HepG2 (cell line): ENCODE measurements at regions not wholly inside any gene's neighbourhood (a gene's known extent, or its start where the extent isn't known, plus 50 kb on each side); places are given as distances from the start of the nearest gene placed in this dataset.

Experiments used
- ATAC-seq: fragments of 200-7000 bp; cut with Tn5 transposase; 3 replicates; pipeline ENCODE4 v1.9.1; 2020; ENCODE audit warnings: mild to moderate bottlenecking, moderate library complexity
- BruUV-seq: library from RNA; stranded (reverse); fragments of 400-500 nt; replicated peaks from 2 replicates; lab custom pipeline; 2021; lab: Mats Ljungman, UMichigan
- CTCF ChIA-PET: fragments of 300-600 bp; formaldehyde crosslinking; extraction: SDS; loops from one replicate; lab custom pipeline; 2021; ENCODE audit warnings: low total read pairs, inconsistent platforms, low intra/inter-chr PET ratio; lab: Yijun Ruan, JAX
- POLR2A ChIA-PET: fragments of 350-600 bp; sonication (Branson Sonifier 250); formaldehyde crosslinking; loops from one replicate; lab custom pipeline; 2020; ENCODE audit warnings: antibody characterized with exemption, inconsistent platforms; lab: Yijun Ruan, JAX
- DNase-seq: peaks from one replicate; pipeline ENCODE4 v3.0.0-alpha.2; 2015; ENCODE audit warnings: low spot score
- FAIRE-seq: peaks from 3 replicates; lab custom pipeline; 2011; peaks lifted over from hg19 to GRCh38; lab: Jason Lieb, UNC
- H2AFZ ChIP-seq: one replicate; pipeline ENCODE4 v1.6.1; 2011; ENCODE audit warnings: low read length, inconsistent platforms
- H3K27ac ChIP-seq: fragments of 300-600 bp; 3 replicates; pipeline ENCODE4 v1.8.0; 2011; ENCODE audit warnings: mixed run types, mild to moderate bottlenecking, mixed read lengths, low read length, inconsistent platforms; ENCODE audit not compliant: insufficient read depth; ENCODE audit errors: extremely low read length
- H3K27me3 ChIP-seq, 2 experiments: fragments of 200-600 bp in 1 of 2; 2 replicates in 1 of 2; 3 replicates in 1 of 2; pipeline versions ENCODE4 v1.6.0 to v1.8.0; 2011; ENCODE audit warnings: low read length in 2 of 2, mild to moderate bottlenecking in 2 of 2, moderate library complexity in 2 of 2, inconsistent platforms in 1 of 2; ENCODE audit not compliant: insufficient read depth in 2 of 2, control insufficient read depth in 1 of 2
- H3K36me3 ChIP-seq, 2 experiments: fragments of 200-600 bp in 1 of 2; replicated peaks in 1 of 2; 2 replicates in 1 of 2; 3 replicates in 1 of 2; pipeline versions ENCODE4 v1.5.1 to v1.8.0; 2011; ENCODE audit warnings: low read length in 2 of 2, inconsistent platforms in 1 of 2; ENCODE audit not compliant: insufficient read depth in 2 of 2, control insufficient read depth in 1 of 2
- H3K4me1 ChIP-seq: 2 replicates; pipeline ENCODE4 v1.5.1; 2012; ENCODE audit warnings: low read length, inconsistent platforms; ENCODE audit not compliant: insufficient read depth
- H3K4me2 ChIP-seq: 2 replicates; pipeline ENCODE4 v1.6.0; 2011; ENCODE audit warnings: low read depth, low read length, inconsistent platforms
- H3K4me3 ChIP-seq, 3 experiments: fragments of 200-600 bp in 1 of 3; sonication (generic), shearing (Covaris generic) in 1 of 3; replicated peaks in 1 of 3; 2 replicates each; pipeline ENCODE4 v1.5.1; 2011 to 2016; ENCODE audit warnings: low read length in 3 of 3, inconsistent platforms in 2 of 3, low read depth in 2 of 3, mild to moderate bottlenecking in 2 of 3, control low read depth in 1 of 3, mixed read lengths in 1 of 3; ENCODE audit not compliant: insufficient read depth in 1 of 3
- H3K79me2 ChIP-seq: one replicate; pipeline ENCODE4 v1.6.1; 2011; ENCODE audit warnings: low read length, inconsistent platforms; ENCODE audit not compliant: insufficient read depth
- H3K9ac ChIP-seq: 2 replicates; pipeline ENCODE4 v1.6.0; 2011; ENCODE audit warnings: mild to moderate bottlenecking, low read depth, low read length, inconsistent platforms; ENCODE audit not compliant: insufficient read depth
- H3K9me3 ChIP-seq: 2 replicates; pipeline ENCODE4 v1.5.1; 2012; ENCODE audit warnings: mild to moderate bottlenecking, low read length
- H4K20me1 ChIP-seq: 2 replicates; pipeline ENCODE4 v1.6.0; 2011; ENCODE audit warnings: inconsistent platforms, mild to moderate bottlenecking, low read length, moderate library complexity; ENCODE audit not compliant: insufficient read depth
- BRD4 ChIP-seq: sonication (generic); formaldehyde crosslinking; IDR thresholded peaks from 2 replicates; pipeline ENCODE4 v1.4.0; 2020; ENCODE audit warnings: missing genetic modification reagents
- CCAR2 ChIP-seq: fragments of 200-400 bp; formaldehyde crosslinking; optimal IDR thresholded peaks from 2 replicates; pipeline ENCODE3; 2018; ENCODE audit warnings: low read depth, mild to moderate bottlenecking, low read length, moderate library complexity
- DNMT3B ChIP-seq: conservative IDR thresholded peaks from 2 replicates; pipeline ENCODE4 v1.6.1; 2016; ENCODE audit warnings: missing biosample characterization, control low read depth
- GTF3A ChIP-seq: sonication (generic); formaldehyde crosslinking; conservative IDR thresholded peaks from 2 replicates; pipeline ENCODE4 v1.4.0; 2020; ENCODE audit warnings: mild to moderate bottlenecking, missing genetic modification reagents
- HCFC1 ChIP-seq: fragments of 150-350 bp; IDR thresholded peaks from 2 replicates; pipeline ENCODE4 v1.6.1; 2014; ENCODE audit warnings: low read depth, low read length
- HNRNPL ChIP-seq: fragments of 200-400 bp; formaldehyde crosslinking; IDR thresholded peaks from 2 replicates; pipeline ENCODE4 v1.6.1; 2017; ENCODE audit warnings: mild to moderate bottlenecking, low read depth, low read length
- MBNL3 ChIP-seq: fragments of 250-450 bp; sonication (Bioruptor Pico); conservative IDR thresholded peaks from 2 replicates; pipeline ENCODE4 v1.8.0; 2022; ENCODE audit warnings: mild to moderate bottlenecking, inconsistent platforms
- NCOA1 ChIP-seq: sonication (generic); formaldehyde crosslinking; IDR thresholded peaks from 2 replicates; pipeline ENCODE4 v1.9.0; 2021; ENCODE audit warnings: missing genetic modification reagents
- PCBP2 ChIP-seq: fragments of 200-400 bp; formaldehyde crosslinking; optimal IDR thresholded peaks from 2 replicates; pipeline ENCODE3; 2018; ENCODE audit warnings: low read length, low read depth; ENCODE audit not compliant: poor library complexity, severe bottlenecking
- RNF2 ChIP-seq: fragments of 450-650 bp; conservative IDR thresholded peaks from 2 replicates; pipeline ENCODE4 v1.6.1; 2016; ENCODE audit warnings: low read depth
- ZFY ChIP-seq: sonication (generic); formaldehyde crosslinking; IDR thresholded peaks from 2 replicates; pipeline ENCODE4 v1.4.0; 2020; ENCODE audit warnings: missing genetic modification reagents
- ZNF235 ChIP-seq: sonication (generic); formaldehyde crosslinking; IDR thresholded peaks from 2 replicates; pipeline ENCODE4 v1.8.1; 2023; ENCODE audit warnings: mild to moderate bottlenecking, missing genetic modification reagents, borderline replicate concordance
- ZNF329 ChIP-seq: sonication (generic); formaldehyde crosslinking; IDR thresholded peaks from 2 replicates; pipeline ENCODE4 v1.9.0; 2021; ENCODE audit warnings: low read depth, mild to moderate bottlenecking, missing genetic modification reagents
- ZNF460 ChIP-seq: sonication (generic); formaldehyde crosslinking; IDR thresholded peaks from 2 replicates; pipeline ENCODE4 v1.5.1; 2020; ENCODE audit warnings: missing genetic modification reagents, mild to moderate bottlenecking, borderline replicate concordance
- WGBS: methylation state at CpG from one replicate; pipeline ENCODE4 v1.1.6; 2017; ENCODE audit warnings: low lambda C conversion rate; 5-methylcytosine and 5-hydroxymethylcytosine counted together
- in situ Hi-C: cut with HindIII; loops from 2 replicates; pipeline ENCODE4 v1.10.0; 2017; ENCODE audit warnings: low pct_unique_long_range_greater_than_20kb; ENCODE audit not compliant: extremely low pct_ligation_motif_present
- intact Hi-C: fragments of 100-400 bp; cut with micrococcal nuclease; formaldehyde crosslinking; loops from one replicate; pipeline ENCODE4 v1.10.0; 2022; ENCODE audit not compliant: unreplicated experiment
- TF ChIP-seq, protein P1 (sequence below): sonication (generic); formaldehyde crosslinking; IDR thresholded peaks from one replicate; pipeline ENCODE4 v1.5.1; 2020; ENCODE audit warnings: mild to moderate bottlenecking, missing genetic modification reagents; ENCODE audit errors: not compliant biosample characterization

DNA sequence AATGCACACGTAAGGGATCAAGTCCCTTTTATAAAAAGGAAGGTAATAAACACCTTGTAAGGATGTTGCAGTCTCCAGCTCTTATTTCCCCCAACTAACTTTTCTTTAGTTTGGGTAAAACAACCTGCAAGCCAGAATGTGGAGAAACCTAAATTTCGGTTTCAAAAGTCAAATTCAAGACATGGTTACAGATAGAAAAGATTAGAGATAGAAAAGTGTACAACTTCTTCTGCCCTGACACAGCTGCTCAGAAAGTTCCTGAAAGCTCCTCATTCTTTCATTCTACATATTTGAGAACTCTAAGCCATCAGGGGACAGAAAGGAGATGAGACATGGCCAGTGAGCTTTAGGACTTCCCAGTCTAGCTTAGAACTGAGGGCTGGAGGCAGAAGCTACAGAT, 574.9 kb downstream of the DIPK2A start:
- no peaks in the 10 kb centered on the region for H3K27me3 ChIP-seq
- in situ Hi-C loops: no loop called here
- POLR2A ChIA-PET: no interaction called here
- no peak for DNase-seq
- no peaks in the 10 kb centered on the region for H3K9me3 ChIP-seq
- no peak overlapping the region for H3K4me3 ChIP-seq
- no peak overlapping the region for H3K9ac ChIP-seq
- no peak overlapping the region for H3K27ac ChIP-seq
- no peaks in the 10 kb centered on the region for H3K36me3 ChIP-seq
- CTCF ChIA-PET: no interaction called here
- TF ChIP-seq HNRNPL (no peak), ZNF329 (no peak), MBNL3 (CRISPR knock-in tag) (no peak), CCAR2 (no peak), HCFC1 (no peak), ZFY (CRISPR knock-in tag) (no peak), PCBP2 (no peak), ZNF460 (CRISPR knock-in tag) (no peak), NCOA1 (CRISPR knock-in tag) (no peak), BRD4 (no peak), ZNF235 (CRISPR knock-in tag) (no peak), RNF2 (no peak), GTF3A (CRISPR knock-in tag) (no peak), DNMT3B (CRISPR knock-in tag) (no peak)
- TF ChIP-seq, protein P1, sequence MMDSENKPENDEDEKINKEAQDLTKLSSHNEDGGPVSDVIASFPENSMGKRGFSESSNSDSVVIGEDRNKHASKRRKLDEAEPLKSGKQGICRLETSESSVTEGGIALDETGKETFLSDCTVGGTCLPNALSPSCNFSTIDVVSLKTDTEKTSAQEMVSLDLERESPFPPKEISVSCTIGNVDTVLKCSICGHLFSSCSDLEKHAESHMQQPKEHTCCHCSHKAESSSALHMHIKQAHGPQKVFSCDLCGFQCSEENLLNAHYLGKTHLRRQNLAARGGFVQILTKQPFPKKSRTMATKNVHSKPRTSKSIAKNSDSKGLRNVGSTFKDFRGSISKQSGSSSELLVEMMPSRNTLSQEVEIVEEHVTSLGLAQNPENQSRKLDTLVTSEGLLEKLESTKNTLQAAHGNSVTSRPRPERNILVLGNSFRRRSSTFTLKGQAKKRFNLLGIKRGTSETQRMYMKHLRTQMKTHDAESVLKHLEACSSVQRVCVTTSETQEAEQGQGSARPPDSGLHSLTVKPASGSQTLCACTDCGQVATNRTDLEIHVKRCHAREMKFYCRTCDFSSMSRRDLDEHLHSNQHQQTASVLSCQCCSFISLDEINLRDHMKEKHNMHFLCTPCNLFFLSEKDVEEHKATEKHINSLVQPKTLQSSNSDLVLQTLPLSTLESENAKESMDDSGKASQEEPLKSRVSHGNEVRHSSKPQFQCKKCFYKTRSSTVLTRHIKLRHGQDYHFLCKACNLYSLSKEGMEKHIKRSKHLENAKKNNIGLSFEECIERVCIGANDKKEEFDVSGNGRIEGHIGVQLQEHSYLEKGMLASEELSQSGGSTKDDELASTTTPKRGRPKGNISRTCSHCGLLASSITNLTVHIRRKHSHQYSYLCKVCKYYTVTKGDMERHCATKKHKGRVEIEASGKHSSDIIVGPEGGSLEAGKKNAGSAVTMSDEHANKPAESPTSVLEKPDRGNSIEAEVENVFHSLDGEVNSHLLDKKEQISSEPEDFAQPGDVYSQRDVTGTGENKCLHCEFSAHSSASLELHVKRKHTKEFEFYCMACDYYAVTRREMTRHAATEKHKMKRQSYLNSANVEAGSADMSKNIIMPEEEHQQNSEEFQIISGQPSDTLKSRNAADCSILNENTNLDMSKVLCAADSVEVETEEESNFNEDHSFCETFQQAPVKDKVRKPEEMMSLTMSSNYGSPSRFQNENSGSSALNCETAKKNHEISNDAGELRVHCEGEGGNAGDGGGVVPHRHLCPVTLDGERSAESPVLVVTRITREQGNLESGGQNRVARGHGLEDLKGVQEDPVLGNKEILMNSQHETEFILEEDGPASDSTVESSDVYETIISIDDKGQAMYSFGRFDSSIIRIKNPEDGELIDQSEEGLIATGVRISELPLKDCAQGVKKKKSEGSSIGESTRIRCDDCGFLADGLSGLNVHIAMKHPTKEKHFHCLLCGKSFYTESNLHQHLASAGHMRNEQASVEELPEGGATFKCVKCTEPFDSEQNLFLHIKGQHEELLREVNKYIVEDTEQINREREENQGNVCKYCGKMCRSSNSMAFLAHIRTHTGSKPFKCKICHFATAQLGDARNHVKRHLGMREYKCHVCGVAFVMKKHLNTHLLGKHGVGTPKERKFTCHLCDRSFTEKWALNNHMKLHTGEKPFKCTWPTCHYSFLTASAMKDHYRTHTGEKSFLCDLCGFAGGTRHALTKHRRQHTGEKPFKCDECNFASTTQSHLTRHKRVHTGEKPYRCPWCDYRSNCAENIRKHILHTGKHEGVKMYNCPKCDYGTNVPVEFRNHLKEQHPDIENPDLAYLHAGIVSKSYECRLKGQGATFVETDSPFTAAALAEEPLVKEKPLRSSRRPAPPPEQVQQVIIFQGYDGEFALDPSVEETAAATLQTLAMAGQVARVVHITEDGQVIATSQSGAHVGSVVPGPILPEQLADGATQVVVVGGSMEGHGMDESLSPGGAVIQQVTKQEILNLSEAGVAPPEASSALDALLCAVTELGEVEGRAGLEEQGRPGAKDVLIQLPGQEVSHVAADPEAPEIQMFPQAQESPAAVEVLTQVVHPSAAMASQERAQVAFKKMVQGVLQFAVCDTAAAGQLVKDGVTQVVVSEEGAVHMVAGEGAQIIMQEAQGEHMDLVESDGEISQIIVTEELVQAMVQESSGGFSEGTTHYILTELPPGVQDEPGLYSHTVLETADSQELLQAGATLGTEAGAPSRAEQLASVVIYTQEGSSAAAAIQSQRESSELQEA (CRISPR knock-in tag): no peak
- H3K4me2 ChIP-seq: no peak overlapping the region
- H4K20me1 ChIP-seq: no peaks in the 10 kb centered on the region
- no peak for FAIRE-seq
- 2% methylated on average over 2 of the region's 2 CpGs for WGBS
- intact Hi-C loops: no loop called here
- BruUV-seq: no TSS peak
- no peaks in the 10 kb centered on the region for H3K79me2 ChIP-seq
- no peaks in the 10 kb centered on the region for H3K4me1 ChIP-seq
- H2AFZ ChIP-seq: no peak overlapping the region
- no peak for ATAC-seq
